Myocyte (in vitro differentiated cells): ENCODE measurements at regions not wholly inside any gene's neighbourhood (a gene's known extent, or its start where the extent isn't known, plus 50 kb on each side); places are given as distances from the start of the nearest gene placed in this dataset.
"Not testable (repeated sequence)": the region's sequence is repeated elsewhere in the genome, so short reads cannot be mapped to it uniquely, and the experiment has no call there.

ENCODE experiments used
- DNase-seq: peaks from one replicate; pipeline ENCODE4 v3.0.0-alpha.2; 2012; ENCODE audit warnings: low read depth

DNA sequence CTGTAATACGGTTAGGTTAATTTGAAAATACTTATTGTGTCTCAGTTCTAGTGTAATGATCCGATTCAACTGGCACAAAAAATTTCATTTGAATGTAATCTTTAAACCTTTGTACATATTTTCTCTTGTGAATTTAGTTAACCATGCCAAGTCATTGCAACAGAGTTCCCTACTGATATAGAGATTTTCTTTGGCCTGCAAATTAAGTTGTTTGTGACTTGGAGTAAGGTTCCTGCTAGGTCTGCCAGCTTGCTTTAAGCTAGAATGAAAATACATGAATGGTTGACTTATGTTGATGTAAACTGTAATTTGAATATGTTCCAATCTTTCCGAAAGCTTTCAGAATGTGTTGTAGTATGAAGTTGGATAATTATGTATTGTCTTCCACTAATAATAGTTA lies 1004.1 kb upstream of the EDIL3 start:
- no peak for DNase-seq

DNA sequence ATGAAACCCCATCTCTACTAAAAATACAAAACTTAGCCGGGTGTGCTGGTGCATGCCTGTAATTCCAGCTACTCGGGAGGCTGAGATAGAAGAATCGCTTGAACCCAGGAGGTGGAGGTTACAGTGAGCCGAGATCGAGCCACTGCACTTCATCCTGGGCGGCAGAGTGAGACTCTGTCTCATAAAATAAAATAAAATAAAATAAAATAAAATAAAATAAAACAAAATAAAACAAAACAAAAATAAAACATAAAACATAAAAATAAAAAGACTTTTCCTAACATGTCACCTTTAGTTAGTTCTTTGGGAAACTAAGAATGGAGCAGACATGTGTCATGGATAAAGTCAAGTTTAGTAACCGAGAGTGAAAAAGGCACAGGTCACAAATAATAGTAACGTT lies 1007.6 kb upstream of the EDIL3 start:
- DNase-seq = not testable (repeated sequence)

DNA sequence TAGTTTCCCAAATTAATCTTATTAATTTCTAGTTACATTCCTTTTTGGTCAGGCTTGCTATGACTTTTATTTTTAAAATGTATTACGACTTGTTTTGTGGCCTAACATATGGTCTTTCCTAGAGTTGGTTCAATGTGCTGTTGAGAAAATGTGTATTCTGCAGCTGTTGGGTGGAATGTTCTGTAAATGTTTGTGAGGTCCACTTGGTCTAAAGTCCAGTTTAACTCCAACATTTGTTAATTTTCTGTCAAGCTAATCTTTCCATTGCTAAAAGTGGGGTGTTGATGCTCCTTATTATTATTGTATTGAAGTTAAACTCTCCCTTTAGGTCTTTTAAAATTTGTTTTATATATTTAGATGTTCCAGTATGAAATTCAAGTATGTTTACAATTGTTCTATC lies 1010.8 kb upstream of the EDIL3 start:
- no peak for DNase-seq

DNA sequence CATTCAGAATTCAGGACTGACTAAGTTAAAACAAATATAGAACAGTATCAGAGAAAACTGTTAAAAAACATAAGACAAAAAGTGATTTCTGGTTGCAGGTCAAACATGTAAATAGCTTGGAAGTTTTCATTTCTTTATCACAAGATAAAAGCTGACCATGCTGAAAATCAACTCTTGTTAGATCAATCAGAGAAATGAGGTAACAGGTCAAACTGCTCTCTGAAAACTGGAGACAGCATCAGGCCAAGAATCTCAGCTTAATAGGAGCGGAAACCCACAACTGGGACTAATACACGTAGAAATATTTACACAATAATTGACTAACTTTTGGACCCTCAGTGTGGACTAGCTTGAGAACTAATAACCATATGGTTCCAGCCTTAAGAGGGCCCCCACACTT lies 1012.8 kb upstream of the EDIL3 start:
- no peak for DNase-seq

DNA sequence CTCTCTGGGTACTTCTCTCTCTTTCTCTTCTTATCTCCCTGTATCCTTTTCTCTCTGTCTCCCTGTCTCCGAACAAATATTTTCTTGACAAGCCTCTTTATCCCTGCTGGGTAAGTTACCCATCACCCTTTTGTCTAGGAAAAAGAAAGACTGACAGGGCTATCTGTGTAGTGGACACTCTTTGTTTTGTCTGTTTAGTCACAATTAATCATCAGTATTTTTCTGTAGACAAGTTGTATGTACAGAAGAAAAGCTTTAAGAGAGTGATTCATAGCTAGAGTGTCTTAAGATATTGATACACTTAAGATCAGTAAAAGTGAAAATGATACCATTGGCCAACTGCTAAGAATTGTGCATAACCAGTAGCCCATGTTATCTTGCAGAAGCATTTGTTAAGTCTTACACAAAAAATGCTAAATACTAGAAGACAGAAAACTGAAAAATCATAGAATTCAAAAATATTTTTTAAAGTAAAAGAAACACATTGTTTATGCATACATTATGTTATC lies 1043.8 kb upstream of the EDIL3 start:
- DNase-seq = no peak

DNA sequence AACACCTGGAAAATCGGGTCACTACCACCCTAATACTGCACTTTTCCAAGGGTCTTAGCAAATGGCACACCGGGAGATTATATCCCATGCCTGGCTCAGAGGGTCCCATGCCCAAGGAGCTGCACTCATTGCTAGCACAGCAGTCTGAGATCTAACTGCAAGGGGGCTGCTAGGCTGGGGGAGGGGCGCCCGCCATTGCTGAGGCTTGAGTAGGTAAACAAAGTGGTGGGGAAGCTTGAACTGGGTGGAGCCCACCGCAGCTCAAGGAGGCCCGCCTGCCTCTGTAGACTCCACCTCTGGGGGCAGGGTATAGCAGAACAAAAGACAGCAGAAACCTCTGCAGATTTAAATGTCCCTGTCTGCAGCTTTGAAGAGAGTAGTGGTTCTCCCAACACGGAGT lies 1047.0 kb upstream of the EDIL3 start:
- not testable (repeated sequence) for DNase-seq

DNA sequence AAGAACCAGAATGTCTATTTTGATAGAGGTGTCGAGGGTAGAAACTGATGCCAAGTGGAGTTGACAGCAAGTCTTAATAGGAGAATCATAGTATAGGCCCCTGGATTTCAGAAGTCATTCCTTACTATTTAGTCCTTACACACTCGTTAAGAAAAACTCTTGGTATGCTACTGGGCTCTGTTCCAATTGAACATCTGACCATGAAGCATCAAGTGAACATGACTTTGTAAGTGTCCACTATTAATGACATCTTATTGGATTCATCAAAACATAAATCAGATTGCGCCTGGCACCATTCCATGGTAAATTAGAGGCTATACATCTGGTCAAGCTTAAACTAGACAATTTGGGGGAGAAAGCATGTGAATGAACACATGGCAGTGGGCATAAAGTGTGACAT lies 1056.5 kb upstream of the EDIL3 start:
- no peak for DNase-seq

DNA sequence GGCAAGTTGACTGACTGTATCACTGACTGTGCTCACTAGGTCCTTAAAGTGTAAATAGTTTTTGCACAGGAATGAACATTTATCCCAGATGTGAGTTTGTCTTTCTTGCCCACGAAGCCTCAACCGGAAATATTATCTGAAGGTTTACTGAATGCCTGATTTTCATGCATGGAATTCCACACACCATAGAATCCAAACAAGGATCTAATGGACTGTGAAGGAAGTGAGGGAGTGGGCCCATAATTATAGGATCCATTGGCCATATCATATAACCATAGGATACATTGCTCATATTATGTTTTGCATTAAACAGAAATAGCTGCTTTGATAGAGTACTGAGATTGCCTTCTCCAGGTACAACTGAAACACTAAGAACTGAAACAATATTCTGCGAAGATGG lies 1057.2 kb upstream of the EDIL3 start:
- no peak for DNase-seq

DNA sequence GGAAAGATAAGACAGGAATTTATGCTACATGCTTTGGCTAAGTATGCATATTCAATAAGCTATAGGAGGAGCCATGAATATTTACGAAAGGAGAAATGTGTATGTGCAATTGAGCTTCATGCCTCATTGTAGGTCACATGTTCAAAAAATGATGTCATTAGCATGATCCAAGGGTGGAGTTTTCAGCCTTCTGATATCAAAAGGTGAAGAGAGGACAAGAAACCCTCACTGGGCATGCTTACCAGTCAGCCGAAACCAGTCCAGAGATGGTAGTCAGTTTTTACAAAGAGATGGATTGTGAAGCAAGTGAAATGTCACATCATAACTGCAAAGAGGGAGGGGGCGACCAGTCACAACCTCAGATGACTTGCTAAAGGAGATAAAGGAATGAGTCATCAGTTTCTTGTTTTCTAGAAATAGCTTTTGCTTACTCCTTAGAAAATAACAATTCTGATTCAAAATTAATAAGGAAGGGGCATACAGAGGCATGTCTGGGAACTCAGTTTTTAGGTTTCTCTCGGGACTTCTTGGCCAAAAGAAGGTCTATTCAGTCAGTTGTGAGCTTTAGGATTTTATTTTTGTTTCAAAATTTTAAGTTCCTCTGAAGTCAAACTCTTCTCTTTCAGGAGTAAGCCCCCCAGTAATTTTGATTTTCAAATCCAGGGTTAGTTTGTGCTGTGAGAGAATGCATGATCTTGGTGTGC lies 1067.8 kb upstream of the EDIL3 start:
- no peak for DNase-seq

DNA sequence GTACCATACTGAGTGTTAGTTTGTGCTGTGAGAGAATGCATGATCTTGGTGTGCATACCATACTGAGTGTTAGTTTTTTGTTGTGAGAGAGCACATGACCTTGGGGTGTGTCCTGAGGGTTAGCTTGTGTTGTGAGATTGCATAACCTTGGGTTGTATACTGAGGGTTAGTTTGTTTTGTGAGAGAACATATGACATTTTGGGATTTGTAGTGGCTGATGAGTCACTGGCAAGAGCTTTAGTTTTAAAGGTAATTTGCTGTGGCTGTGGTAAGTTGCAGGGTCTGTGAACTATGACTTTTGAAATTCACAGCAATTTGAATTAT lies 1068.3 kb upstream of the EDIL3 start:
- DNase-seq = no peak

DNA sequence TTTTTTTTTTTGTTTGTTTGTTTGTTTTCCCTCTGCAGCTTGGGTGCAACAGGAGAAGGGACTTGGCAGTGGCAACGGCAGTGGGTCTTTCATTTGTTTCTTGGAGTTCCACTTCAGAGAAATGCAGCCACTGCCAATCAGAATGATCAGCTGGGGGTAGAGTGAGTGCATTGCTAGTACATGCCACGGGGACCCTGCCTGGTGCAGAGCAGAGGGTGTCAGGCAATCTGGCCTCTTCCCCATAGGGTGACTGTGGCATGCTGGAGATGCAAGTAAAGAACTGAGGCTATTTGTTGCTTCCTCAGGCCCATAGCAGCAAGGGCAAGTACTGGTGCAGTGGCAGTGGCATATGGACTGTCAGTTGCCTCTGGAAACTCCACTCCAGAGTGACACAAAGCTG lies 1073.6 kb upstream of the EDIL3 start:
- DNase-seq = no peak

DNA sequence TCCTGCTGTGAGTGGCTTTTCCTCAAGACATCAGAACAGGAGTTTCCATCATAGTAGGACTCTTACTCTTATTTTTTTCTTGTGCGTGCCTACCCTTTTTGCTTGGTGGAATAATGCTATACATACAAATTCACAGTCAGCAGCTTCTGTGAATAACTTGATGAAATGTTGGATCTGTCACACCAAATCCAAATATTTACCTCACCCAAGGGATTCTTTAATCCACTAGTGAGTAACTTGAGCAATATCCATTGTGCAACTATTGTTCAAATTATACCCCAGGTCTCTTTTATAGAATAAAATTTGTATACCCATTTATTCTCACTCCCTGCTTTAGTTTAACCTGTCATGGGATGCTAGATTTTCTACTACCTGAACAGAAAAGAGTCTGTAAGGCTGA lies 1078.3 kb upstream of the EDIL3 start:
- no peak for DNase-seq

DNA sequence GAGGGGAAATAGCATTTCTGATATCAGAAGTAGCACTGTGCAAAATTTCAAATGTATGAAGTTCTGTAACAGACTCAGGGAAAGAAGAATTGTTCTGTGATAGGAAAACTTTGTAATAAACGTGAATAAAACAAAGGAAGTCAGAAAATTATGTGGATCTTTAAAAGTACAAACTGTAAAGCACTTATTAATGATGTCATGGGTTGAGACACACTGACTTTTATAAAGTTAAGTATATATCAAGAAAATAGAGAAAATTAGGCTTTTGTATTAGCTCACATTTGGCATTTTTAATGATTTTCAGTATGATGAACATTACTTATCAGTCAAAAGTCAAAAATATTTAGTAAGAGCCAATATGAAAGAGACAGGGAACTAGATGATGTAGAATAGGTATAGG lies 1081.7 kb upstream of the EDIL3 start:
- no peak for DNase-seq

DNA sequence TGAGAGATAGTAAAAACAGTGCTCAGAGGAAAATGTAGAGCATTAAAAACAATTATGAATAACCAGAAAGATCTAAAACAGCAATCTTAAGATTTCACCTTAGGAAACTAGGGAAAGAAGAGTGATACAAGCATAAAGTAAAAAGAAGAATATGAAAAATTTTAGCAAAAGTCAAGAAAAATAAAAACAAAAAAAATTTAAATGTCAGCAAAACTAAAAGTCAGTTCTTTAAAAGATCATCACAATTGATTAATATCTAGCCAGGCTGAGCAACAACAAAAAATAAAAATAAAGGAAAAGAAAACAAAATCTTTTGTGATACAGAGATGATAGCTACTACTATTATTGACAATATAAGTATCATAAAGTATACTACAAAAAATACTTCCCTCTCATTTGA lies 1088.1 kb upstream of the EDIL3 start:
- DNase-seq = no peak

DNA sequence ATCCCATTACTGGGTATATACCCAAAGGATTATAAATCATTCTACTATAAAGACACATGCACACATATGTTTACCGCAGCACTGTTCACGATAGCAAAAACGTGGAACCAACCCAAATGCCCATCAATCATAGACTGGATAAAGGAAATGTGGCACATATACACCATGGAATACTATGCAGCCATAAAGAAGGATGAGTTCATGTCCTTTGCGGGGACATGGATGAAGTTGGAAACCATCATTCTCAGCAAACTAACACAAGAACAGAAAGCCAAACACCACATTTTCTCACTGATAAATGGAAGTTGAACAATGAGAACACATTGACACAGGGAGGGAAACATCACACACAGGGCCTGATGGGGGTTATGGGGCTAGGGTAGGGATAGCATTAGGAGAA lies 1090.5 kb upstream of the EDIL3 start:
- DNase-seq = not testable (repeated sequence)

DNA sequence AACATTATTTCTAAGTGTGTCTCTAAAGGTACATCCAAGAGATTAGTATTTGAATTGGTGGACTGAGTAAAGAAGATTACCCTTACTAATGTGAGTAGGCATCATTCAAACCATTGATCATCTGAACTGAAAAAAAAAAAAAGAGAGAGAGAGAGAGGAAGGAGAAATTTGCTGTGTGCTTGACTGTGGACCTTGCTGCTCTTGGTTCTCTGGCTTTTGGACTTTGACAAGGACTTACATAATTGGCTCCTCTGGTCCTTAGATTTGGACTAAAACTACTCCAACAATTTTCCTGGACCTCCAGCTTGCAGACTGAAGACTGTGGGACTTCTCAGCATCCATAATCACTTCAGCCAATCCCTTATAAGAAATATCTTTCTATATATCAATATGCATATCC lies 1091.9 kb upstream of the EDIL3 start:
- DNase-seq = no peak

DNA sequence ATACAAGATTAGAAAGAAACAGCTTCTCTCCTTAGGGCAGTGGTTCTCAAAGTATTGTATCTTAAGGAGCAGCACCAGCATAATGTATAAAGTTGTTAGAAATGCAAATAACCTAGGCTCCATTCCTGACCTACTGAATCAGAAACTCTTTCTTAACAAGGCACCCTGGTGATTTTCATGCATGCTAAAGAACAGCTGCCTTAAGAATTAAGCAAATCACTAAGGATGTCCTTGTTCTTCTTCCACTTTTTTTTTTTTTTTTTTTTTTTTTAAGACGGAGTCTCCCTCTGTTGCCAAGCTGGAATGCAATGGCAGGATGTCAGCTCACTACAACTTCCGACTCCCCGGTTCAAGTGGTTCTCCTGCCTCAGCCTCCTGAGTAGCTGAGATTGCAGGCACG lies 1095.2 kb upstream of the EDIL3 start:
- no peak for DNase-seq

DNA sequence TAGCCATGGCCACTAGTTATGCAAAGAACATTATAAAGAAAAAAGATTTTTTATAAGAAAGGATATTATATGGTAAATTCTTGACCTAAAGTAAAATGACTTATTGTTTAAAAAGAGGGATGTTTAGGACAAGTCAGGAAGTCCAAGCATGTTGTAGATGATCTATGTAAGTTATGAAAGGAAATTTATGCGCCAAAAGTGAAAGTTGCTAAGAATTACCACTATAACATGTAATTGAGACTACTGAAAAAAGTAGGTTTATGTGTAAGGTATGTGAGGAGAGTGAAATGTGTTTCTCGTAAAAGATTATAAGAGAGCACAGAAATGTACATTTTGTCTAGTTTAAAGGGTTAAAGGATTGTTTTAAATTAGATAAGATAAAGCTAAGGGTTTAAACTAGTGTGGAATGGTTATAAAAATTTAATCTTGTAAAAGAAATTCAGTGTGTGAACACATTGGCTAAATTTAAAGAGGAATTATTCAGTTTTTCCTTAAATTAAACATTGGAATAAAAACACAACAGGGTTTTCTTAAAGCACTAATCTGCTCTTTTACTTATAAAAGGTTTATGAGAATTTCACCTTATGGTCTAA lies 1100.4 kb upstream of the EDIL3 start:
- no peak for DNase-seq

DNA sequence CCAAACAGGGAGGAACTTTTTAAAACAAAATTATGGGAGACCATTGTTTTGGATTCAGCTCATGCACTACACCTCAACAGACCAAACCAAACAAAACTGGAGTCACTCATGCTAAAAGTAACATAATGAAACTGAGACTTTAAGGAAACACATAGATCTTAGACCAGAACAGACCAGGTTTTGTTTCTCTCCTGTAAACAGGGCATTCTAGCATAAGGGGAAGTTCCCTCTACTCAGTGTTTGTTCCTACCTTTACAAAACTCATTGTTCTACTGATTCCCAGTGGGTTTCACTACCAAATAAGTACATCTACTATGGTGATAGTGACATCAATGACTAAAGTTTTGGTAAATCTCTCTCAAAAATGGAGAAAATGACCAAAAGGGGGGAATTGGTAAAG lies 1103.6 kb upstream of the EDIL3 start:
- DNase-seq = no peak

DNA sequence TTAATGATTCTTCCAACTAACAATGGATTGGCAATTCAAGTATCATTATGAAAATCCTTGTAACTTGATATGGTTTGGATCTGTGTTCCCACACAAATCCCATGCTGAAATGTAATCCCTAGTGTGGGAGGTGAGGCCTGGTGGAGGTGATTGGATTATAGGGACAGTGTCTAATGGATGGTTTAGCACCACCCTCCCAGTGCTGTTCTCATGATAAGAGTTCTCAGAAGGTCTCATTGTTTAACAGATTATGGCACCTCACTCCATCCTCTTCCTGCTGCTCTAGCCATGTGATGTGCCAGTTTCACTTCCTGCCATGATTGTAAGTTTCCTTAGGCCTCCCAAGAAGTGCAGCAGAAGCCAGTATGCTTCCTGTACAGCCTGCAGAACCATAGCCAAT lies 1116.2 kb upstream of the EDIL3 start:
- DNase-seq = no peak

DNA sequence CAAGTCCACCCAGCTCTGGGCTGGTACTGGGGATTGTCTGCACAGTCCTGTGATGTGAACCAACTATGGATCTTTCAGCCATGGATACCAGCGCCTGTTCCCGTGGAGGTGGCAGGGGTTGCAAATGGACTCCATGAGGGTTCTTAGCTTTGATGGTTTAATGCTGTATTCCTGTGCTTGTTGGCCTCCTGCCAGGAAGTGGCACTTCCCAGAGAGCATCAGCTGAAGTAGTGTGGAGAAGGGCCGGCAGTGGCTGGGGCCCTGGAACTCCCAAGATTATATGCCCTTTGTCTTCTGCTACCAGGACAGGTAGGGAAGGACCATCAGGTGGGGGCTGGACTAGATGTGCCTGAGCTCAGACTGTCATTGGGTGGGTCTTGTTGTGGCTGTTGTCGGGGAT lies 1104.8 kb upstream of the COX7C start:
- DNase-seq = no peak

DNA sequence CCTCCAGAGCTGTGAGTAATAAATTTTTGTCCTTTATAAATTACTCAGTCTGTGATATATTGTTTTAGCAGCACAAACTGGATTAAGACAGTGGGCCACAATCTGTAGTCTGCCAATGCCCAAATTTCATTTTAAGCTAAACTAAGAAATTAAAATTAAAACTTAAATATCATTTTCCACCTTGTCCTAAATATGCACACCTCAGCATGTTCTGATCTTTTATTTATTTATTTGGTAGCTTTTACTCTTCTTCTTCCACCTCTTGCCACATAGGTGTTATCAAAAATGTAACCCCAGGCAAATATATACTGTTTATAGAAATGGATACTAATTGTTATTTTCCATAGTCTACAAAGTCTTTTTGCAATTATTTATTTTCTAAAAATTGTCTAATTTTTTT lies 1102.2 kb upstream of the COX7C start:
- no peak for DNase-seq

DNA sequence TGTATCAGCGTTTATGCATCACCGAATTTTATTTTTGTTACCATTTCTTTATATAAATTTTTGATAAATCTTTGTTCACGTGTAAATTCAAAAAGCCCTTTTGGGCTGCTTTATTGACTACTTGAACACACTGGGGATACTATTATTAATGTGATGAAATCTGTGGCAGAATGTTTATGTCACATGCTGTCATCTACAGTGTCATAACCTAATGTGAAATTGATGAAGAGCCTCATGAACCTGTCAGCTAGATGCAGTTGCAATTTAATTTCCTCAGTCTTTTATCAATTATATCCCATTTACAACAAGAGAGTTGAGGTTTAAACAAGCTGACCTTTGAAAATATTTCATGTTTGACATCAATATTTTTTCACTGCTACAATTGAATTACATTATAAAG lies 1100.4 kb upstream of the COX7C start:
- DNase-seq = no peak
